ENCODE measurements at regions not wholly inside any gene's neighbourhood (a gene's known extent, or its start where the extent isn't known, plus 50 kb on each side); places are given as distances from the start of the nearest gene placed in this dataset.
"Not testable (repeated sequence)": the region's sequence is repeated elsewhere in the genome, so short reads cannot be mapped to it uniquely, and the experiment has no call there.

GRCh38 chr10:33861016-33861704, 526.7 kb upstream of the NRP1 start:
- H3K27me3 ChIP-seq (ENCODE audit: insufficient read depth, poor library complexity, severe bottlenecking) = no peaks in the 10 kb centered on the region
- no peak overlapping the region for H3K4me3 ChIP-seq (replicated peaks; ENCODE audit: insufficient read depth, low read length)
- TF ChIP-seq GABPA (IDR thresholded peaks at IDR 0.05; ENCODE audit: low read depth) (no peak), REST (IDR thresholded peaks at IDR 0.05; ENCODE audit: insufficient replicate concordance, low read depth) (no peak), CTCF (IDR thresholded peaks at IDR 0.05; ENCODE audit: insufficient read depth, low read length) (no peak), SPI1 (IDR thresholded peaks at IDR 0.05; ENCODE audit: borderline replicate concordance, low read depth) (no peak), POLR2AphosphoS5 (IDR thresholded peaks at IDR 0.05; ENCODE audit: low read depth) (no peak)
- DNase-seq (ENCODE audit: low read depth in 1 of 2, low spot score in 1 of 2) = no peak
- no peak overlapping the region for H3K27ac ChIP-seq (replicated peaks)

GRCh38 chr10:33860552-33860951, 526.1 kb upstream of the NRP1 start:
- no peak overlapping the region for H3K4me3 ChIP-seq (replicated peaks; ENCODE audit: insufficient read depth, low read length)
- TF ChIP-seq GABPA (IDR thresholded peaks at IDR 0.05; ENCODE audit: low read depth) = no peak

GRCh38 chr10:33859319-33860022, 525.0 kb upstream of the NRP1 start:
- Histone ChIP-seq H3K27ac (replicated peaks) (no peak overlapping the region), H3K4me3 (replicated peaks; ENCODE audit: insufficient read depth, low read length) (no peak overlapping the region), H3K27me3 (ENCODE audit: insufficient read depth, poor library complexity, severe bottlenecking) (no peaks in the 10 kb centered on the region)
- TF ChIP-seq REST (IDR thresholded peaks at IDR 0.05; ENCODE audit: insufficient replicate concordance, low read depth) = no peak
- no peak for TF ChIP-seq CTCF (IDR thresholded peaks at IDR 0.05; ENCODE audit: insufficient read depth, low read length)
- TF ChIP-seq GABPA (IDR thresholded peaks at IDR 0.05; ENCODE audit: low read depth) = no peak
- TF ChIP-seq POLR2AphosphoS5 (IDR thresholded peaks at IDR 0.05; ENCODE audit: low read depth) = no peak
- TF ChIP-seq SPI1 (IDR thresholded peaks at IDR 0.05; ENCODE audit: borderline replicate concordance, low read depth) = no peak
- no peak for DNase-seq (ENCODE audit: low read depth in 1 of 2, low spot score in 1 of 2)

More at GRCh38 chr10:33860552-33860951, 526.1 kb upstream of the NRP1 start:
- Histone ChIP-seq H3K27me3 (ENCODE audit: insufficient read depth, poor library complexity, severe bottlenecking) (no peaks in the 10 kb centered on the region), H3K27ac (replicated peaks) (no peak overlapping the region)
- DNase-seq (ENCODE audit: low read depth in 1 of 2, low spot score in 1 of 2) = no peak

- Histone ChIP-seq H3K27ac (replicated peaks) (no peak overlapping the region), H3K4me3 (replicated peaks; ENCODE audit: insufficient read depth, low read length) (no peak overlapping the region), H3K27me3 (ENCODE audit: insufficient read depth, poor library complexity, severe bottlenecking) (no peaks in the 10 kb centered on the region)
- DNase-seq (ENCODE audit: low read depth in 1 of 2, low spot score in 1 of 2) = no peak
- no peak for TF ChIP-seq CTCF (IDR thresholded peaks at IDR 0.05; ENCODE audit: insufficient read depth, low read length)
- no peak for TF ChIP-seq REST (IDR thresholded peaks at IDR 0.05; ENCODE audit: insufficient replicate concordance, low read depth)
- no peak for TF ChIP-seq SPI1 (IDR thresholded peaks at IDR 0.05; ENCODE audit: borderline replicate concordance, low read depth)
- TF ChIP-seq GABPA (IDR thresholded peaks at IDR 0.05; ENCODE audit: low read depth) = no peak
- TF ChIP-seq POLR2AphosphoS5 (IDR thresholded peaks at IDR 0.05; ENCODE audit: low read depth) = no peak
Measured at GRCh38 chr10:33858326-33858725, 523.9 kb upstream of the NRP1 start.

- not testable (repeated sequence) for H3K4me3 ChIP-seq (replicated peaks; ENCODE audit: insufficient read depth, low read length); DNase-seq (ENCODE audit: low read depth in 1 of 2, low spot score in 1 of 2); H3K27me3 ChIP-seq (ENCODE audit: insufficient read depth, poor library complexity, severe bottlenecking); H3K27ac ChIP-seq (replicated peaks)
Measured at GRCh38 chr10:33853221-33853620, 518.8 kb upstream of the NRP1 start.

All from HL-60 (cell line).